ENCODE measurements at regions not wholly inside any gene's neighbourhood (a gene's known extent, or its start where the extent isn't known, plus 50 kb on each side); places are given as distances from the start of the nearest gene placed in this dataset.

DNA sequence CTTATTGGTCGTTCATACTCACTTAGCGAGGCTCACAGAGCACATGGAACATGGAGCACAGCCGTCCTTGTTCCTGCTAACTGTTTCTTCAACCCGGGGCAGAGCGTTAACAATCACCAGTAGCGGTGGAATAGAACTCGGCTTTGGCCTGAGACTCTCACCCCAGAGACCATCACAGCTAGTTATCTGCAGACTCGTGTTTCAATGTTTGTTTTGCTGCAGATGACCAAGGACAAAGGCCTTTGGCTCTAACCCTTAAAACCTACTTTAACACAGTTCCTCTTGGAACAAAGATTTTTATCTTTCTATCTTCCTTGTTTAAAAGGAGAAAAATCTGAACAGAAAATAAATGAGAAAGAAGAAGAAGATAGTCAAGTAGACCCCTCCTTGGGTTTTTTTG is 320.2 kb upstream of the UBE2E3 start:
- no peak for TF ChIP-seq EZH2 (IDR thresholded peaks at IDR 0.05; ENCODE audit: insufficient read depth, poor library complexity, severe bottlenecking)
- TF ChIP-seq EZH2phosphoT487 (IDR thresholded peaks at IDR 0.05; ENCODE audit: insufficient read depth, low read depth): no peak
